NT2/D1 (cell line): ENCODE measurements at regions not wholly inside any gene's neighbourhood (a gene's known extent, or its start where the extent isn't known, plus 50 kb on each side); places are given as distances from the start of the nearest gene placed in this dataset.

Experiments used
- DNase-seq: peaks from one replicate; pipeline ENCODE4 v3.0.0-alpha.2; 2011; ENCODE audit warnings: low read depth, low spot score
- H3K27me3 ChIP-seq: 2 replicates; pipeline ENCODE4 v1.6.0; 2011; ENCODE audit warnings: mild to moderate bottlenecking; ENCODE audit not compliant: insufficient read length, insufficient read depth
- H3K36me3 ChIP-seq: 2 replicates; pipeline ENCODE4 v1.6.1; 2011; ENCODE audit warnings: mild to moderate bottlenecking, low read length, mixed read lengths; ENCODE audit not compliant: insufficient read depth, insufficient read length
- H3K4me1 ChIP-seq: 2 replicates; pipeline ENCODE4 v1.5.1; 2011; ENCODE audit not compliant: insufficient read depth, insufficient read length
- H3K4me3 ChIP-seq: 2 replicates; pipeline ENCODE4 v1.5.1; 2011; ENCODE audit warnings: low read depth; ENCODE audit not compliant: insufficient read length
- H3K9ac ChIP-seq: 2 replicates; pipeline ENCODE4 v1.6.0; 2011; ENCODE audit warnings: low read depth; ENCODE audit not compliant: insufficient read length
- H3K9me3 ChIP-seq: 2 replicates; pipeline ENCODE4 v1.5.1; 2011; ENCODE audit warnings: mild to moderate bottlenecking, low read length; ENCODE audit not compliant: insufficient read depth
- SUZ12 ChIP-seq: IDR thresholded peaks from 2 replicates; pipeline ENCODE4 v1.6.1; 2011; ENCODE audit not compliant: insufficient read length, insufficient read depth; ENCODE audit errors: extremely low read depth
- YY1 ChIP-seq: IDR thresholded peaks from 2 replicates; pipeline ENCODE4 v1.6.1; 2011; ENCODE audit not compliant: insufficient read length, insufficient read depth
- ZNF274 ChIP-seq: IDR thresholded peaks from 2 replicates; pipeline ENCODE4 v1.6.1; 2011; ENCODE audit warnings: mild to moderate bottlenecking, low read depth, low read length

DNA sequence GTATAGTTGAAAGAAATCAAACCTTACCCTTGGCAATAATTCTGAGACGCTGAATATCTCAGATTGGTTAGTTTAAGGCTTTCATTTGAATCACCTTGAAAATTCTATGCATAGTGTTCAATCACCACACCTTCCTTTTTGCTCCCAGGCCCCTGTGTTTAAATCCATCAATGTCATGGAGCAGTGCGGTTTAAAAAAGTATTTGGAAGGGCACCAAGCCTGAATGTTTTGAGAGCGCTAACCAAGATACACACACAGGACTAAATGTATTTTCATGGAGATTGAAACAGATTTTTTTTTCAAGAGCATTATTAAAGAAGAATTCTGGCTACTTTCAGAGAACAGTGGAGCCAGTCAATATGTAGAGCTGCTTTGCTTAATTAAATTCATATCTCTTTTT lies 195.7 kb downstream of the CENPW start:
- no peak overlapping the region for H3K9ac ChIP-seq

GRCh38 chr6:126537061-126537816 lies 197.3 kb downstream of the CENPW start:
- H3K4me3 ChIP-seq = no peak overlapping the region
- H3K9ac ChIP-seq = no peak overlapping the region
- no peak for TF ChIP-seq SUZ12
- no peak for TF ChIP-seq YY1
- TF ChIP-seq ZNF274 = no peak
- no peak for DNase-seq
- H3K27me3 ChIP-seq = no peaks in the 10 kb centered on the region
- H3K4me1 ChIP-seq = no peaks in the 10 kb centered on the region
- H3K9me3 ChIP-seq = no peaks in the 10 kb centered on the region
- H3K36me3 ChIP-seq = no peaks in the 10 kb centered on the region

More for the DNA sequence above, 195.7 kb downstream of the CENPW start:
- Histone ChIP-seq H3K4me1 (no peaks in the 10 kb centered on the region), H3K27me3 (no peaks in the 10 kb centered on the region), H3K4me3 (no peak overlapping the region), H3K9me3 (no peaks in the 10 kb centered on the region), H3K36me3 (no peaks in the 10 kb centered on the region)
- no peak for DNase-seq
- TF ChIP-seq SUZ12 (no peak), ZNF274 (no peak), YY1 (no peak)

GRCh38 chr6:126539022-126539421 lies 199.1 kb downstream of the CENPW start:
- H3K36me3 ChIP-seq = no peaks in the 10 kb centered on the region
- H3K27me3 ChIP-seq = no peaks in the 10 kb centered on the region
- H3K4me1 ChIP-seq = no peaks in the 10 kb centered on the region
- no peak overlapping the region for H3K4me3 ChIP-seq
- no peaks in the 10 kb centered on the region for H3K9me3 ChIP-seq
- TF ChIP-seq ZNF274 (no peak), YY1 (no peak), SUZ12 (no peak)
- no peak for DNase-seq
- no peak overlapping the region for H3K9ac ChIP-seq

- DNase-seq = no peak
- no peaks in the 10 kb centered on the region for H3K9me3 ChIP-seq
- no peaks in the 10 kb centered on the region for H3K36me3 ChIP-seq
- TF ChIP-seq ZNF274 (no peak), SUZ12 (no peak), YY1 (no peak)
- no peaks in the 10 kb centered on the region for H3K27me3 ChIP-seq
- no peaks in the 10 kb centered on the region for H3K4me1 ChIP-seq
- H3K4me3 ChIP-seq = no peak overlapping the region
- H3K9ac ChIP-seq = no peak overlapping the region
Observed at GRCh38 chr6:126540161-126540560, 200.2 kb downstream of the CENPW start.

GRCh38 chr6:126541806-126542491 lies 202.0 kb downstream of the CENPW start:
- no peaks in the 10 kb centered on the region for H3K4me1 ChIP-seq
- H3K9me3 ChIP-seq = no peaks in the 10 kb centered on the region
- H3K4me3 ChIP-seq = no peak overlapping the region
- no peak overlapping the region for H3K9ac ChIP-seq
- TF ChIP-seq YY1 (no peak), SUZ12 (no peak), ZNF274 (no peak)
- DNase-seq = no peak
- no peaks in the 10 kb centered on the region for H3K27me3 ChIP-seq
- no peaks in the 10 kb centered on the region for H3K36me3 ChIP-seq

GRCh38 chr6:126546541-126547120 lies 206.7 kb downstream of the CENPW start:
- TF ChIP-seq YY1 = no peak
- TF ChIP-seq SUZ12 = no peak
- TF ChIP-seq ZNF274 = no peak
- no peak for DNase-seq
- no peaks in the 10 kb centered on the region for H3K9me3 ChIP-seq

GRCh38 chr6:126548300-126548699 lies 208.4 kb downstream of the CENPW start:
- no peaks in the 10 kb centered on the region for H3K27me3 ChIP-seq
- no peak overlapping the region for H3K4me3 ChIP-seq
- DNase-seq = no peak
- no peaks in the 10 kb centered on the region for H3K36me3 ChIP-seq
- no peaks in the 10 kb centered on the region for H3K4me1 ChIP-seq
- TF ChIP-seq SUZ12 (no peak), YY1 (no peak), ZNF274 (no peak)
- no peaks in the 10 kb centered on the region for H3K9me3 ChIP-seq
- no peak overlapping the region for H3K9ac ChIP-seq

More at GRCh38 chr6:126546541-126547120, 206.7 kb downstream of the CENPW start:
- H3K27me3 ChIP-seq = no peaks in the 10 kb centered on the region
- H3K4me3 ChIP-seq = no peak overlapping the region
- no peaks in the 10 kb centered on the region for H3K36me3 ChIP-seq
- no peaks in the 10 kb centered on the region for H3K4me1 ChIP-seq
- H3K9ac ChIP-seq = no peak overlapping the region
